Lower lobe of right lung (tissue), 2 donors: ENCODE measurements at regions not wholly inside any gene's neighbourhood (a gene's known extent, or its start where the extent isn't known, plus 50 kb on each side); places are given as distances from the start of the nearest gene placed in this dataset.
"Not testable (repeated sequence)": the region's sequence is repeated elsewhere in the genome, so short reads cannot be mapped to it uniquely, and the experiment has no call there.

ENCODE experiments used
- ATAC-seq, 2 donors: fragments of 200-7000 bp; cut with Tn5 transposase; one replicate each; pipeline ENCODE4 v1.9.1; 2020 to 2022; ENCODE audit warnings: mild to moderate bottlenecking in 2 of 2, moderate library complexity in 2 of 2
- DNase-seq: peaks from one replicate; pipeline ENCODE4 v3.0.0-alpha.2; 2020
- H3K27ac ChIP-seq: fragments of 200-600 bp; one replicate; pipeline ENCODE4 v1.8.0; 2022
- H3K27me3 ChIP-seq: fragments of 200-600 bp; one replicate; pipeline ENCODE4 v1.8.0; 2022; ENCODE audit warnings: low read depth
- H3K36me3 ChIP-seq: fragments of 200-600 bp; one replicate; pipeline ENCODE4 v1.8.0; 2022; ENCODE audit warnings: mild to moderate bottlenecking
- H3K4me1 ChIP-seq: fragments of 200-600 bp; one replicate; pipeline ENCODE4 v1.8.0; 2022
- H3K4me3 ChIP-seq: fragments of 200-600 bp; one replicate; pipeline ENCODE4 v1.8.0; 2022; ENCODE audit warnings: mild to moderate bottlenecking
- H3K9me3 ChIP-seq: fragments of 200-600 bp; one replicate; pipeline ENCODE4 v1.8.0; 2022
- CTCF ChIP-seq: fragments of 200-600 bp; IDR thresholded peaks from one replicate; pipeline ENCODE4 v1.8.0; 2022; ENCODE audit warnings: antibody characterized with exemption, mild to moderate bottlenecking
- intact Hi-C: fragments of 100-400 bp; cut with DNase I; formaldehyde crosslinking; loops from one replicate; pipeline ENCODE4 v1.11.0; 2022
- donor health status: DM: no; HTN: yes; CAD: no; lungs with severe emphysema.

- no peak for ATAC-seq
- DNase-seq = no peak
- Histone ChIP-seq H3K4me3 (no peak overlapping the region), H3K27ac (no peak overlapping the region), H3K9me3 (no peaks in the 10 kb centered on the region), H3K4me1 (no peaks in the 10 kb centered on the region), H3K36me3 (no peaks in the 10 kb centered on the region), H3K27me3 (no peaks in the 10 kb centered on the region)
- no peak for TF ChIP-seq CTCF
- intact Hi-C loops = no loop called here
These were observed 75.1 kb upstream of the SRRM3 start for GRCh38 chr7:76126632-76127031.

- H3K4me1 ChIP-seq = no peaks in the 10 kb centered on the region
- no peak overlapping the region for H3K27ac ChIP-seq
- DNase-seq (no peak), ATAC-seq (no peak)
- H3K27me3 ChIP-seq = no peaks in the 10 kb centered on the region
- H3K9me3 ChIP-seq = no peaks in the 10 kb centered on the region
- no peak overlapping the region for H3K4me3 ChIP-seq
- no peaks in the 10 kb centered on the region for H3K36me3 ChIP-seq
- intact Hi-C loops = no loop called here
- TF ChIP-seq CTCF = no peak
These were observed 72.3 kb upstream of the SRRM3 start for GRCh38 chr7:76129366-76129765.

DNA sequence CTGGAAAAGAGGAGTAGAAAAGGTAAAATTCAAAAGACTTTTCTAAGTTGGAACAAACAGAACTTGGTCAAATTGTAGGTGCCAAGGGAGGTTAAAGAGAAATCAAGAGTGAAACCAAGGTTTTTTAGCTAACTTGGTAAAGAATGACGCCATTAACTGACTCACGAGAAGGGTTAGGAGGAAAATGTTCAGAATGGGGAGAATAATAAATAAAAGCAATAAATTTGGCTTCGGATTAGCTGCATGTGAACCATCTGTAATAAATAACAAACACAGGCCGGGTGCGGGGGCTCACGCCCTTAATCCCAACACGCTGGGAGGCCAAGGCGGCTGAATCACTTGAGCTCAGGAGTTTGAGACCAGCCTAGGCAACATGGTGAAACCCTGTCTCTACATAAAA lies 71.9 kb upstream of the SRRM3 start:
- no peak for DNase-seq

GRCh38 chr7:76130661-76131060 lies 71.0 kb upstream of the SRRM3 start:
- H3K4me3 ChIP-seq, H3K36me3 ChIP-seq, intact Hi-C loops, DNase-seq, H3K27ac ChIP-seq, H3K9me3 ChIP-seq, H3K4me1 ChIP-seq, H3K27me3 ChIP-seq: not testable (repeated sequence)
- ATAC-seq = peak in 1 of 2 donors; percentile 43

More for the DNA sequence above, 71.9 kb upstream of the SRRM3 start:
- no peaks in the 10 kb centered on the region for H3K27me3 ChIP-seq
- no peak overlapping the region for H3K4me3 ChIP-seq
- intact Hi-C loops = no loop called here
- no peak overlapping the region for H3K27ac ChIP-seq
- no peaks in the 10 kb centered on the region for H3K4me1 ChIP-seq
- no peaks in the 10 kb centered on the region for H3K9me3 ChIP-seq
- no peak for ATAC-seq
- H3K36me3 ChIP-seq = no peaks in the 10 kb centered on the region
- TF ChIP-seq CTCF = no peak

- H3K4me1 ChIP-seq, intact Hi-C loops, H3K27ac ChIP-seq, H3K36me3 ChIP-seq, DNase-seq, ATAC-seq, H3K27me3 ChIP-seq, H3K9me3 ChIP-seq, H3K4me3 ChIP-seq: not testable (repeated sequence)
These were observed 69.8 kb upstream of the SRRM3 start for GRCh38 chr7:76131887-76132286.

DNA sequence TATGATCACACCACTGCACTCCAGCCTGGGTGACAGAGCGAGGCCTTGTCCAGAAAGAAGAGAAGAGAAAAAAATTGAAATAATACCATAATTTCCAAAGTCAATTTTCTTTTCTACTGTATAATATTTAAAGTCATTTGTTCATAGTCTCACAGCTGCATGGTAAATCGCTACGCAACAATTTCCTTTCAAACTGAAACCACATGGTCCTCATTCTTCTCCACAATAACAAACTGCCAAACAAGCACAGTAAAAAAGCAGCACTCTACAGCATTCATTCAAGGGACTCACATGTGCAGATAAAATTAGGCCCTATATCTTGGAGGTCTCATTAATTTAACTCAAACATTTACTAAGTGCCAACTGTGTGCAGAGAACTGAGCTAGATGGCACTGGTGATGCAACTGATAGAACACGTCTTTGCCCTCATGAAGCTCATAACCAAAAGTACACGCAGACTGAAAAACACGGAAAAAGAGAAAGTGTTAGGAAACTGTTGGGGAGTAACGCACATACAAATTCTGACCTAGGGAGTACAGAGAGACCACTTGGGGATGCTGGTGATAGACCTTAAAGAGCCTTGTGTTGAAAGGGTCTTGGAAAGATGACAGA lies 68.4 kb upstream of the SRRM3 start:
- ATAC-seq (no peak), DNase-seq (no peak)
- intact Hi-C loops = no loop called here
- Histone ChIP-seq H3K27ac (no peak overlapping the region), H3K27me3 (no peaks in the 10 kb centered on the region), H3K9me3 (no peaks in the 10 kb centered on the region), H3K4me1 (no peaks in the 10 kb centered on the region), H3K36me3 (no peaks in the 10 kb centered on the region), H3K4me3 (no peak overlapping the region)
- no peak for TF ChIP-seq CTCF

- Histone ChIP-seq H3K4me3 (no peak overlapping the region), H3K4me1 (no peaks in the 10 kb centered on the region), H3K27me3 (no peaks in the 10 kb centered on the region), H3K9me3 (no peaks in the 10 kb centered on the region), H3K36me3 (no peaks in the 10 kb centered on the region), H3K27ac (no peak overlapping the region)
- intact Hi-C loops = no loop called here
- TF ChIP-seq CTCF = no peak
- DNase-seq = no peak
- no peak for ATAC-seq
These were observed 67.9 kb upstream of the SRRM3 start for GRCh38 chr7:76133839-76134238.

GRCh38 chr7:76135263-76135662 lies 66.4 kb upstream of the SRRM3 start:
- intact Hi-C loops, H3K4me1 ChIP-seq, H3K4me3 ChIP-seq, DNase-seq, ATAC-seq, H3K9me3 ChIP-seq, H3K27me3 ChIP-seq, H3K27ac ChIP-seq, H3K36me3 ChIP-seq: not testable (repeated sequence)

DNA sequence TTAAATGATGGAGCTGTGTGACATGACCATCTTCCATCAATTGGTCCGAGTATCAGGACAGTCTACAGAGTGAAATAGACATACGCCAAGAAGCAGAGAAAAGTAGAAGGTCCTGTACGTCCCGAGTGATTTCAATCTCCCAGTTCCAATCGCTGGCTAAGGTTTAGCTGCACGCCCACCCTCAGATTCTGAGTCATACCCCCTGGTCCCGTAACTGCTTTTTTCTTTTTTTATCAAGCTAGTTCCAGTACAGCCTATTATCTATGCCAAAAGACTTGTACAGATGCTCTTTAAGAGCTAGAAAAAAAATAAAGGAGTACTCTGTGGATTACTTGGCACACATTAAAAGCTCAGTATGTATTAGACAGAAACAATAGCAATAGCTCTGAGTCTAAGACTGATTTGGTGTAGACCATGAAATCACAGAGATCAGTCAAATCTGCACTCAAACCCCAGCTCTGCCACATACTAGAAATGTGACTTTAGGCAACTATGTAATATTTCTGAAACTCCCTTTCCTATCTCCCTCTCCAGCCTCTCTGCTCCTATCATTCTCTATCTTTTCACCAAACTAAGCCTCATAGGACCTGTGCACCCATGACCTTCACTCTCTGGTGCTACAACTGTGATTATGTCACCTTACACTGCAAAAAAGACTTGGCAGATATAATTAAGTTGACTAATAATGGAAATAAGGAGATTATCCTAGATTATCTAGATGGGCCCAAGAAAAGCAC lies 63.0 kb upstream of the SRRM3 start:
- H3K9me3 ChIP-seq, intact Hi-C loops, H3K36me3 ChIP-seq, H3K4me3 ChIP-seq, H3K27me3 ChIP-seq, H3K27ac ChIP-seq, DNase-seq, H3K4me1 ChIP-seq, ATAC-seq: not testable (repeated sequence)
